Erythroblast (primary cell): ENCODE measurements at regions not wholly inside any gene's neighbourhood (a gene's known extent, or its start where the extent isn't known, plus 50 kb on each side); places are given as distances from the start of the nearest gene placed in this dataset.

ENCODE experiments used
- GATA1 ChIP-seq: IDR thresholded peaks from 2 replicates; pipeline ENCODE4 v1.6.1; 2011; ENCODE audit warnings: low read depth, mild to moderate bottlenecking, control low read depth, low read length, moderate library complexity
- POLR2A ChIP-seq: IDR thresholded peaks from 2 replicates; pipeline ENCODE4 v1.6.1; 2011; ENCODE audit warnings: mild to moderate bottlenecking, low read length

GRCh38 chr4:95641571-95641970 lies 92.8 kb upstream of the UNC5C start:
- TF ChIP-seq POLR2A, result no peak
- TF ChIP-seq GATA1, result no peak
